K562 (cell line): ENCODE measurements at regions not wholly inside any gene's neighbourhood (a gene's known extent, or its start where the extent isn't known, plus 50 kb on each side); places are given as distances from the start of the nearest gene placed in this dataset.

Experiments used
- ATAC-seq: fragments of 200-7000 bp; cut with Tn5 transposase; 3 replicates; pipeline ENCODE4 v1.9.1; 2020; ENCODE audit warnings: moderate library complexity
- BruUV-seq: library from RNA; stranded (reverse); fragments of 400-500 nt; replicated peaks from 2 replicates; lab custom pipeline; 2021; lab: Mats Ljungman, UMichigan
- CTCF ChIA-PET: fragments of 300-600 bp; formaldehyde crosslinking; extraction: SDS; loops from one replicate; lab custom pipeline; 2021; ENCODE audit warnings: low intra/inter-chr PET ratio; lab: Yijun Ruan, JAX
- POLR2A ChIA-PET: fragments of 300-600, 350-650 bp; sonication (Branson Sonifier 250); formaldehyde crosslinking; extraction: SDS; loops from one replicate; lab custom pipeline; 2021; ENCODE audit warnings: antibody characterized with exemption, inconsistent platforms; lab: Yijun Ruan, JAX
- DNase-seq, 4 experiments: peaks; one replicate each; pipeline versions ENCODE4 v3.0.0 to v3.0.0-alpha.2; 2011 to 2018; ENCODE audit warnings: low spot score in 3 of 4, mixed read lengths in 3 of 4; ENCODE audit errors: extremely low read depth in 1 of 4
- FAIRE-seq: peaks from 2 replicates; lab custom pipeline; 2011; peaks lifted over from hg19 to GRCh38; lab: Jason Lieb, UNC
- H2AFZ ChIP-seq: 2 replicates; pipeline ENCODE4 v1.6.0; 2011; ENCODE audit warnings: low read depth, low read length, control low read depth, inconsistent platforms
- H3K27ac ChIP-seq: fragments of 200-600 bp; 3 replicates; pipeline ENCODE4 v1.8.0; 2011; ENCODE audit warnings: low read depth, mild to moderate bottlenecking, control low read depth, inconsistent platforms, low read length, moderate library complexity, mixed read lengths; ENCODE audit errors: extremely low read depth
- H3K27me3 ChIP-seq, 2 experiments: fragments of 300-600 bp in 1 of 2; 2 replicates in 1 of 2; 3 replicates in 1 of 2; pipeline versions ENCODE4 v1.6.0 to v1.8.0; 2011; ENCODE audit warnings: inconsistent platforms in 2 of 2, low read length in 2 of 2, mild to moderate bottlenecking in 1 of 2, mixed read lengths in 1 of 2, moderate library complexity in 1 of 2; ENCODE audit not compliant: control insufficient read depth in 2 of 2, insufficient read depth in 2 of 2
- H3K36me3 ChIP-seq: fragments of 300-600 bp; 3 replicates; pipeline ENCODE4 v1.8.0; 2011; ENCODE audit warnings: mild to moderate bottlenecking, low read length, inconsistent platforms; ENCODE audit not compliant: control insufficient read depth, insufficient read depth
- H3K4me1 ChIP-seq, 2 experiments: fragments of 200-600 bp in 1 of 2; replicated peaks in 1 of 2; 2 replicates in 1 of 2; 3 replicates in 1 of 2; pipeline versions ENCODE4 v1.5.1 to v1.8.0; 2011; ENCODE audit warnings: inconsistent platforms in 2 of 2, low read length in 2 of 2, mild to moderate bottlenecking in 1 of 2, mixed read lengths in 1 of 2, moderate library complexity in 1 of 2; ENCODE audit not compliant: control insufficient read depth in 2 of 2, insufficient read depth in 2 of 2
- H3K4me2 ChIP-seq: 2 replicates; pipeline ENCODE4 v1.6.1; 2011; ENCODE audit warnings: low read length, control low read depth, inconsistent platforms, mixed read lengths; ENCODE audit not compliant: insufficient read depth
- H3K4me3 ChIP-seq: fragments of 200-600 bp; sonication (generic), shearing (Covaris generic); 2 replicates; pipeline ENCODE4 v1.5.1; 2016; ENCODE audit warnings: control low read depth, inconsistent platforms
- H3K79me2 ChIP-seq: fragments of 200-600 bp; 3 replicates; pipeline ENCODE4 v1.8.0; 2011; ENCODE audit warnings: low read length, inconsistent platforms; ENCODE audit not compliant: control insufficient read depth, insufficient read depth
- H3K9ac ChIP-seq, 2 experiments: 2 replicates each; pipeline versions ENCODE4 v1.6.0 to v1.6.1; 2011; ENCODE audit warnings: low read depth in 2 of 2, low read length in 2 of 2, control low read depth in 1 of 2, inconsistent platforms in 1 of 2, mild to moderate bottlenecking in 1 of 2, mixed read lengths in 1 of 2; ENCODE audit not compliant: insufficient read depth in 1 of 2
- H3K9me1 ChIP-seq: one replicate; pipeline ENCODE4 v1.6.0; 2011; ENCODE audit warnings: inconsistent platforms, mild to moderate bottlenecking, low read length, moderate library complexity; ENCODE audit not compliant: control insufficient read depth, insufficient read depth
- H3K9me3 ChIP-seq: replicated peaks from 2 replicates; pipeline ENCODE4 v1.5.1; 2011; ENCODE audit warnings: low read depth, low read length, inconsistent platforms; ENCODE audit not compliant: control insufficient read depth, insufficient read depth
- H4K20me1 ChIP-seq: replicated peaks from 2 replicates; pipeline ENCODE4 v1.6.1; 2011; ENCODE audit warnings: low read length, inconsistent platforms, mixed read lengths; ENCODE audit not compliant: control insufficient read depth, insufficient read depth
- CEBPB ChIP-seq: fragments of 450-650 bp; IDR thresholded peaks from 2 replicates; pipeline ENCODE4 v1.6.1; 2016; ENCODE audit warnings: missing genetic modification characterization, missing compliant biosample characterization
- CTBP1 ChIP-seq: fragments of 450-650 bp; IDR thresholded peaks from 2 replicates; pipeline ENCODE4 v1.6.1; 2016; ENCODE audit warnings: borderline replicate concordance
- FOXA1 ChIP-seq: fragments of 450-650 bp; IDR thresholded peaks from 2 replicates; pipeline ENCODE4 v1.6.1; 2016; ENCODE audit warnings: mild to moderate bottlenecking, borderline replicate concordance
- KHSRP ChIP-seq: fragments of 450-650 bp; IDR thresholded peaks from 2 replicates; pipeline ENCODE4 v1.6.1; 2017
- MAZ ChIP-seq, 2 experiments: fragments of 450-650 bp in 1 of 2; sonication (generic) in 1 of 2; formaldehyde crosslinking; IDR thresholded peaks in 1 of 2; conservative IDR thresholded peaks in 1 of 2; 2 replicates each; pipeline versions ENCODE4 v1.4.0 to v1.5.0; 2020; ENCODE audit warnings: mild to moderate bottlenecking in 1 of 2, missing genetic modification reagents in 1 of 2
- NR0B1 ChIP-seq: fragments of 450-650 bp; IDR thresholded peaks from one replicate; pipeline ENCODE4 v1.6.1; 2018; ENCODE audit warnings: mild to moderate bottlenecking, moderate library complexity; ENCODE audit not compliant: partially characterized antibody
- RFX7 ChIP-seq: fragments of 250-450 bp; sonication (Bioruptor Pico); IDR thresholded peaks from 2 replicates; pipeline ENCODE4 v1.5.1; 2021; ENCODE audit warnings: mild to moderate bottlenecking
- ZBTB11 ChIP-seq, 3 experiments: fragments of 200-800 bp in 1 of 3; fragments of 250-450 bp in 1 of 3; fragments of 450-650 bp in 1 of 3; sonication (Bioruptor Pico) in 1 of 3; sonication (Bioruptor generic) in 1 of 3; formaldehyde crosslinking in 1 of 3; IDR thresholded peaks; 2 replicates each; pipeline versions ENCODE4 v1.6.1 to v1.8.0; 2016 to 2022; ENCODE audit warnings: mild to moderate bottlenecking in 2 of 3, missing genetic modification characterization in 2 of 3, missing compliant biosample characterization in 1 of 3, moderate library complexity in 1 of 3
- ZFP30 ChIP-seq: fragments of 250-450 bp; sonication (Bioruptor Pico); IDR thresholded peaks from 2 replicates; pipeline ENCODE4 v1.8.0; 2022; ENCODE audit warnings: moderate library complexity, mild to moderate bottlenecking, inconsistent platforms, borderline replicate concordance
- ZNF253 ChIP-seq: fragments of 250-450 bp; sonication (Bioruptor Pico); conservative IDR thresholded peaks from 2 replicates; pipeline ENCODE4 v1.6.1; 2021; ENCODE audit warnings: mild to moderate bottlenecking
- ZNF77 ChIP-seq: fragments of 250-450 bp; sonication (Bioruptor Pico); IDR thresholded peaks from 2 replicates; pipeline ENCODE4 v1.5.0; 2020
- WGBS: fragments of 100-300 bp; shearing (Covaris generic); methylation state at CpG from one replicate; pipeline ENCODE4 v1.1.6; 2016; ENCODE audit warnings: low coverage, mixed read lengths; ENCODE audit not compliant: insufficient coverage; ENCODE audit errors: missing lambda C conversion rate; 5-methylcytosine and 5-hydroxymethylcytosine counted together
- in situ Hi-C: fragments of 300-500 bp; cut with MboI; formaldehyde crosslinking; loops from 4 replicates; pipeline ENCODE4 v1.15.0; 2018; ENCODE audit warnings: inconsistent platforms, mixed read lengths
- intact Hi-C: fragments of 100-400 bp; cut with micrococcal nuclease; formaldehyde crosslinking; loops from 2 replicates; pipeline ENCODE4 v1.14.2; 2022

- H2AFZ ChIP-seq = no peak overlapping the region
- intact Hi-C loops = no loop called here
- peaks cover 0 to 7% of the 10 kb centered on the region in 2 experiments; a peak in 1 of 5 replicates for H3K27me3 ChIP-seq
- no TSS peak for BruUV-seq
- WGBS = 2% methylated on average over 2 of the region's 2 CpGs
- DNase-seq = no peak
- H3K36me3 ChIP-seq = no peaks in the 10 kb centered on the region
- CTCF ChIA-PET = no interaction called here
- H3K9me3 ChIP-seq = no peaks in the 10 kb centered on the region
- no peak overlapping the region for H3K4me2 ChIP-seq
- H3K9ac ChIP-seq = no peak overlapping the region
- in situ Hi-C loops = no loop called here
- no peaks in the 10 kb centered on the region for H3K79me2 ChIP-seq
- no peak overlapping the region for H3K27ac ChIP-seq
- no peak for ATAC-seq
- POLR2A ChIA-PET = interaction anchor here (0.6 kb wide), 1 partner anchor 196 kb away, joined by 4 read pairs; no protein-coding TSS in a partner anchor
- TF ChIP-seq ZBTB11 (CRISPR knock-in tag; IDR thresholded peaks at IDR 0.05) (no peak), NR0B1 (no peak), RFX7 (CRISPR knock-in tag) (no peak), ZNF77 (CRISPR knock-in tag) (no peak), KHSRP (no peak), ZFP30 (no peak), CEBPB (tag) (no peak), FOXA1 (no peak), CTBP1 (no peak), ZNF253 (no peak), MAZ (CRISPR knock-in tag; conservative IDR thresholded peaks at IDR 0.05 in 1 of 2, IDR thresholded peaks at IDR 0.05 in 1 of 2) (no peak)
- no peaks in the 10 kb centered on the region for H3K9me1 ChIP-seq
- no peaks in the 10 kb centered on the region for H4K20me1 ChIP-seq
- no peak overlapping the region for H3K4me3 ChIP-seq
- no peaks in the 10 kb centered on the region for H3K4me1 ChIP-seq
- no peak for FAIRE-seq
Observed at GRCh38 chr6:105968603-105969333, 117.4 kb upstream of the PRDM1 start.
